ENCODE measurements at regions not wholly inside any gene's neighbourhood (a gene's known extent, or its start where the extent isn't known, plus 50 kb on each side); places are given as distances from the start of the nearest gene placed in this dataset.
"Not testable (repeated sequence)": the region's sequence is repeated elsewhere in the genome, so short reads cannot be mapped to it uniquely, and the experiment has no call there.

GRCh38 chr19:28434794-28435193, 778.2 kb downstream of the UQCRFS1 start:
- H4K20me1 ChIP-seq (ENCODE audit: control insufficient read depth, insufficient read depth); H3K4me3 ChIP-seq; RAD21 ChIA-PET (ENCODE audit: unreplicated experiment); FAIRE-seq; in situ Hi-C loops (cut with MboI); H3K27me3 ChIP-seq (replicated peaks in 1 of 2; ENCODE audit: control insufficient read depth in 2 of 2, insufficient read depth in 2 of 2, low read length in 1 of 2); H3K9me3 ChIP-seq (replicated peaks; ENCODE audit: control insufficient read depth, insufficient read depth, low read length); H3K9ac ChIP-seq (ENCODE audit: control insufficient read depth, insufficient read depth, low read length); ATAC-seq; BruUV-seq (replicated peaks); DNase-seq (ENCODE audit: low read depth, low spot score); H3K27ac ChIP-seq (ENCODE audit: control insufficient read depth, insufficient read depth); intact Hi-C loops (cut with micrococcal nuclease; ENCODE audit: unreplicated experiment); H3K4me2 ChIP-seq (ENCODE audit: control insufficient read depth, insufficient read depth); SMC1A ChIA-PET (ENCODE audit: uncharacterized antibody, unreplicated experiment); POLR2A ChIA-PET; H3K79me2 ChIP-seq (ENCODE audit: control insufficient read depth, insufficient read depth, low read length); H3K4me1 ChIP-seq (ENCODE audit: control insufficient read depth, insufficient read depth, low read length); CTCF ChIA-PET; H3K36me3 ChIP-seq (ENCODE audit: control insufficient read depth in 2 of 2, insufficient read depth in 2 of 2, low read length in 1 of 2); H2AFZ ChIP-seq (ENCODE audit: control insufficient read depth, low read depth, low read length): not testable (repeated sequence)
- 25% methylated on average over 9 of the region's 9 CpGs for WGBS (ENCODE audit: insufficient coverage, insufficient replicate concordance, low lambda C conversion rate, missing lambda C conversion rate)

- CTCF ChIA-PET; H3K4me2 ChIP-seq (ENCODE audit: control insufficient read depth, insufficient read depth); FAIRE-seq; H3K27ac ChIP-seq (ENCODE audit: control insufficient read depth, insufficient read depth); POLR2A ChIA-PET; H4K20me1 ChIP-seq (ENCODE audit: control insufficient read depth, insufficient read depth); H3K9me3 ChIP-seq (replicated peaks; ENCODE audit: control insufficient read depth, insufficient read depth, low read length); H3K4me3 ChIP-seq; SMC1A ChIA-PET (ENCODE audit: uncharacterized antibody, unreplicated experiment); H2AFZ ChIP-seq (ENCODE audit: control insufficient read depth, low read depth, low read length); BruUV-seq (replicated peaks); intact Hi-C loops (cut with micrococcal nuclease; ENCODE audit: unreplicated experiment); H3K36me3 ChIP-seq (ENCODE audit: control insufficient read depth in 2 of 2, insufficient read depth in 2 of 2, low read length in 1 of 2); ATAC-seq; H3K9ac ChIP-seq (ENCODE audit: control insufficient read depth, insufficient read depth, low read length); H3K27me3 ChIP-seq (replicated peaks in 1 of 2; ENCODE audit: control insufficient read depth in 2 of 2, insufficient read depth in 2 of 2, low read length in 1 of 2); in situ Hi-C loops (cut with MboI); RAD21 ChIA-PET (ENCODE audit: unreplicated experiment); H3K4me1 ChIP-seq (ENCODE audit: control insufficient read depth, insufficient read depth, low read length); DNase-seq (ENCODE audit: low read depth, low spot score); H3K79me2 ChIP-seq (ENCODE audit: control insufficient read depth, insufficient read depth, low read length): not testable (repeated sequence)
- 18% methylated on average over 5 of the region's 5 CpGs for WGBS (ENCODE audit: insufficient coverage, insufficient replicate concordance, low lambda C conversion rate, missing lambda C conversion rate)
These were observed 778.6 kb downstream of the UQCRFS1 start for GRCh38 chr19:28434365-28434764.

- H3K9ac ChIP-seq (ENCODE audit: control insufficient read depth, insufficient read depth, low read length); POLR2A ChIA-PET; BruUV-seq (replicated peaks): not testable (repeated sequence)
These were observed 779.8 kb downstream of the UQCRFS1 start for GRCh38 chr19:28433166-28433565.

More at GRCh38 chr19:28433166-28433565, 779.8 kb downstream of the UQCRFS1 start:
- ATAC-seq; SMC1A ChIA-PET (ENCODE audit: uncharacterized antibody, unreplicated experiment); H3K4me1 ChIP-seq (ENCODE audit: control insufficient read depth, insufficient read depth, low read length); H3K79me2 ChIP-seq (ENCODE audit: control insufficient read depth, insufficient read depth, low read length); intact Hi-C loops (cut with micrococcal nuclease; ENCODE audit: unreplicated experiment); in situ Hi-C loops (cut with MboI); H3K4me3 ChIP-seq; H3K27me3 ChIP-seq (replicated peaks in 1 of 2; ENCODE audit: control insufficient read depth in 2 of 2, insufficient read depth in 2 of 2, low read length in 1 of 2); H3K4me2 ChIP-seq (ENCODE audit: control insufficient read depth, insufficient read depth); RAD21 ChIA-PET (ENCODE audit: unreplicated experiment); FAIRE-seq; H3K36me3 ChIP-seq (ENCODE audit: control insufficient read depth in 2 of 2, insufficient read depth in 2 of 2, low read length in 1 of 2); H3K27ac ChIP-seq (ENCODE audit: control insufficient read depth, insufficient read depth); CTCF ChIA-PET; H2AFZ ChIP-seq (ENCODE audit: control insufficient read depth, low read depth, low read length); DNase-seq (ENCODE audit: low read depth, low spot score); H4K20me1 ChIP-seq (ENCODE audit: control insufficient read depth, insufficient read depth); H3K9me3 ChIP-seq (replicated peaks; ENCODE audit: control insufficient read depth, insufficient read depth, low read length): not testable (repeated sequence)
- WGBS (ENCODE audit: insufficient coverage, insufficient replicate concordance, low lambda C conversion rate, missing lambda C conversion rate): 24% methylated on average over 4 of the region's 4 CpGs
